AG10803 (cell line): ENCODE measurements at regions not wholly inside any gene's neighbourhood (a gene's known extent, or its start where the extent isn't known, plus 50 kb on each side); places are given as distances from the start of the nearest gene placed in this dataset.
"Not testable (repeated sequence)": the region's sequence is repeated elsewhere in the genome, so short reads cannot be mapped to it uniquely, and the experiment has no call there.

Experiments used
- DNase-seq: peaks from one replicate; pipeline ENCODE4 v3.0.0; 2010; ENCODE audit warnings: low read depth
- H3K4me3 ChIP-seq: 2 replicates; pipeline ENCODE4 v1.5.1; 2011; ENCODE audit warnings: mild to moderate bottlenecking, low read length, control low read depth
- CTCF ChIP-seq: conservative IDR thresholded peaks from 2 replicates; pipeline ENCODE4 v1.5.1; 2011; ENCODE audit warnings: mild to moderate bottlenecking, low read length, control low read depth, inconsistent platforms

GRCh38 chr6:19934996-19935591, 97.9 kb downstream of the ID4 start:
- TF ChIP-seq CTCF = no peak
- no peak for DNase-seq
- H3K4me3 ChIP-seq = no peak overlapping the region

GRCh38 chr6:19939321-19939720, 102.2 kb downstream of the ID4 start:
- not testable (repeated sequence) for DNase-seq, H3K4me3 ChIP-seq

GRCh38 chr6:19939926-19940325, 102.8 kb downstream of the ID4 start:
- DNase-seq, H3K4me3 ChIP-seq: not testable (repeated sequence)

- no peak for DNase-seq
- no peak for TF ChIP-seq CTCF
- no peak overlapping the region for H3K4me3 ChIP-seq
These were observed 105.9 kb downstream of the ID4 start for GRCh38 chr6:19943042-19943441.

- no peak overlapping the region for H3K4me3 ChIP-seq
- DNase-seq = no peak
- no peak for TF ChIP-seq CTCF
These were observed 108.7 kb downstream of the ID4 start for GRCh38 chr6:19945843-19946358.

GRCh38 chr6:19949155-19949554, 112.0 kb downstream of the ID4 start:
- TF ChIP-seq CTCF = no peak
- DNase-seq = no peak
- H3K4me3 ChIP-seq = no peak overlapping the region

- no peak for TF ChIP-seq CTCF
- no peak for DNase-seq
- H3K4me3 ChIP-seq = no peak overlapping the region
These were observed 126.9 kb downstream of the ID4 start for GRCh38 chr6:19964115-19964514.

GRCh38 chr6:19968201-19968600, 131.0 kb downstream of the ID4 start:
- TF ChIP-seq CTCF = no peak
- H3K4me3 ChIP-seq = no peak overlapping the region
- DNase-seq = no peak
